ENCODE measurements at regions not wholly inside any gene's neighbourhood (a gene's known extent, or its start where the extent isn't known, plus 50 kb on each side); places are given as distances from the start of the nearest gene placed in this dataset.
"Not testable (repeated sequence)": the region's sequence is repeated elsewhere in the genome, so short reads cannot be mapped to it uniquely, and the experiment has no call there.

DNA sequence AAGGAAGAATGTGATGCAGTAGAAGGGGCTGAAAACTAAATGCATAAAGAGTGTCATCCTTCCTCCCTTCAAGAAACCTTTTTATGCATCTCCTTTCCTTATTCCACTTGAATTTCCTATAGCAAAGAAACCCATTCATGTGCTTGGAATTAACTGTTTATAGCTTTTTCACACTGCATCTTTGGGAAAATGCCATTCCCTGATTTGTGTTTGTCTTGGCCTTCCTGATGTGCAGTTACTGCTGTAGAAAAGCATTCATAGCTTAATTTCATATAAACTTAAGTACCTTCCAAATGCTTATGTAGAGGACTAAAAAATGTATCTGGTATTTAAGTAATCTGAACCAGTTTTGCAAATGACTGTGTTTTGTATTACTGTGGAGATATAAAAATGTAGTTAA is 61.8 kb downstream of the SDR9C7 start:
- DNase-seq (ENCODE audit: low spot score): no peak

DNA sequence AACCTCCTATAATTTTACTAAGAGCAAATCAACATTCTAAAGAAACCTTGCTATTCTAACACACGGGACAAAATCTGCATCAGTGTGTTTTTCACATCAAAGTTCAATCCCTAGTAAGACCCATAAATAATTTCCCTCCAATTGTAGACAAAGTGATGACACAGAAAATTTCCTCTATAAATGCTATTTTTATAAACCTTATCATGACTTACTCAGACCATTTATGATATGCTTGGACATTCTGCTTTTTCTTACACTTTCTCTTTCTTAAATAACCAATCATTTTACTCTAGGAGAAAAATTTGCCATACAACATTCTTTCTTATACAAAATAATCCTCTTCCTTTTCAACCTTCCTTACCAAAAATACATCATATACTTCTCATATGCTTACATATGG is 67.0 kb downstream of the SDR9C7 start:
- no peak for DNase-seq (ENCODE audit: low spot score)

GRCh38 chr12:56866493-56866892 is 67.7 kb downstream of the SDR9C7 start:
- DNase-seq (ENCODE audit: low spot score): no peak

DNA sequence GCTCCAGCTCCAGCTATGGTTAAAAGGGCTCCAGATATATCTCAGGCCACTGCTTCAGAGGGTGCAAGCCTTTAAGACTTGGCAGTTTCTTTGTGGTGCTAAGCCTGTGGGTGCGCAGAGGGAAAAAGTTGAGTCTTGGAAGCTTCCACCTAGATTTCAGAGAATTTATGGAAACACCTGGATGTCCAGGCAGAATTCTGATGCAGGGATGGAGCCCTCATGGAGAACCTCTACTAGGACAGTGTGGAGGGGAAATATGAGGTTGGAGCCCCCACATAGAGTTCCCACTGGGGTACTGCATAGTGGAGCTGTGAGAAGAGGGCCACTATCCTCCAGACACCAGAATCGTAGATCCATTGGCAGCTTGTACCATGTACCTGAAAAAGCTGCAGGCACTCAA is 69.9 kb downstream of the SDR9C7 start:
- no peak for DNase-seq (ENCODE audit: low spot score)

GRCh38 chr12:56863789-56864188 is 70.4 kb downstream of the SDR9C7 start:
- DNase-seq (ENCODE audit: low spot score): no peak

GRCh38 chr12:56862264-56862663 is 71.9 kb downstream of the SDR9C7 start:
- no peak for DNase-seq (ENCODE audit: low spot score)

- not testable (repeated sequence) for DNase-seq (ENCODE audit: low spot score)
Observed at GRCh38 chr12:56853392-56853978, 80.7 kb downstream of the SDR9C7 start.

- DNase-seq (ENCODE audit: low spot score): no peak
Observed at GRCh38 chr12:56851462-56851861, 82.7 kb downstream of the SDR9C7 start.

- no peak for DNase-seq (ENCODE audit: low spot score)
Observed at GRCh38 chr12:56840922-56841321, 77.8 kb downstream of the HSD17B6 start.

GRCh38 chr12:56839915-56840325 is 76.8 kb downstream of the HSD17B6 start:
- peak; percentile 48 for DNase-seq (ENCODE audit: low spot score)

- no peak for DNase-seq (ENCODE audit: low spot score)
Observed at GRCh38 chr12:56839489-56839848, 76.3 kb downstream of the HSD17B6 start.

GRCh38 chr12:56838621-56839488 is 75.7 kb downstream of the HSD17B6 start:
- no peak for DNase-seq (ENCODE audit: low spot score)

Data from SW480 (cell line).